WTC11 (cell line): ENCODE measurements at regions not wholly inside any gene's neighbourhood (a gene's known extent, or its start where the extent isn't known, plus 50 kb on each side); places are given as distances from the start of the nearest gene placed in this dataset.

Experiments used
- ATAC-seq: fragments of 200-7000 bp; cut with Tn5 transposase; 2 replicates; pipeline ENCODE4 v1.10.0; 2021; ENCODE audit warnings: mild to moderate bottlenecking, moderate library complexity
- CTCF ChIA-PET: fragments of 300-600 bp; sonication (Branson Sonifier 250); formaldehyde crosslinking; loops from one replicate; lab custom pipeline; 2021; ENCODE audit warnings: antibody characterized with exemption; lab: Charles Lee
- POLR2A ChIA-PET: fragments of 350-600 bp; sonication (Branson Sonifier 250); formaldehyde crosslinking; loops from one replicate; lab custom pipeline; 2021; ENCODE audit warnings: antibody characterized with exemption; lab: Charles Lee
- DNase-seq: peaks from one replicate; pipeline ENCODE4 v3.0.0; 2021; ENCODE audit warnings: low spot score
- H3K27ac Mint-ChIP-seq: 2 replicates; pipeline ENCODE4 v1.8.0; 2021; ENCODE audit warnings: mixed read lengths
- H3K27me3 Mint-ChIP-seq: 2 replicates; pipeline ENCODE4 v1.8.0; 2021; ENCODE audit warnings: low read depth, mild to moderate bottlenecking, moderate library complexity, mixed read lengths
- H3K36me3 Mint-ChIP-seq: 2 replicates; pipeline ENCODE4 v1.8.0; 2021; ENCODE audit warnings: mixed read lengths
- H3K4me1 Mint-ChIP-seq: 2 replicates; pipeline ENCODE4 v1.8.0; 2022; ENCODE audit warnings: mixed read lengths
- H3K4me3 Mint-ChIP-seq: 2 replicates; pipeline ENCODE4 v1.8.0; 2021; ENCODE audit warnings: mild to moderate bottlenecking, moderate library complexity, mixed read lengths
- H3K9me3 Mint-ChIP-seq: 2 replicates; pipeline ENCODE4 v1.8.0; 2021; ENCODE audit warnings: mixed read lengths
- EMX1 ChIP-seq: fragments of 250-450 bp; sonication (Bioruptor Pico); IDR thresholded peaks from 2 replicates; pipeline ENCODE4 v1.8.0; 2021; ENCODE audit warnings: mild to moderate bottlenecking
- ETV6 ChIP-seq: sonication (generic); formaldehyde crosslinking; IDR thresholded peaks from 2 replicates; pipeline ENCODE4 v1.8.1; 2022; ENCODE audit warnings: mild to moderate bottlenecking, missing genetic modification reagents
- FOXP1 ChIP-seq: sonication (generic); formaldehyde crosslinking; IDR thresholded peaks from 2 replicates; pipeline ENCODE4 v1.8.0; 2022; ENCODE audit warnings: missing genetic modification reagents, mild to moderate bottlenecking, moderate library complexity, borderline replicate concordance
- JUN ChIP-seq: sonication (generic); formaldehyde crosslinking; IDR thresholded peaks from 2 replicates; pipeline ENCODE4 v1.8.0; 2023; ENCODE audit warnings: mild to moderate bottlenecking, missing genetic modification reagents
- NR1H2 ChIP-seq: sonication (generic); formaldehyde crosslinking; IDR thresholded peaks from 2 replicates; pipeline ENCODE4 v1.9.0; 2021; ENCODE audit warnings: mild to moderate bottlenecking, moderate library complexity, missing genetic modification reagents
- OVOL2 ChIP-seq: fragments of 250-450 bp; sonication (Bioruptor Pico); IDR thresholded peaks from 2 replicates; pipeline ENCODE4 v1.9.0; 2021; ENCODE audit warnings: mild to moderate bottlenecking, borderline replicate concordance
- RORB ChIP-seq: fragments of 250-450 bp; sonication (Bioruptor Pico); IDR thresholded peaks from 2 replicates; pipeline ENCODE4 v1.9.0; 2021; ENCODE audit warnings: mild to moderate bottlenecking
- SOX15 ChIP-seq: fragments of 250-450 bp; sonication (Bioruptor Pico); IDR thresholded peaks from 2 replicates; pipeline ENCODE4 v1.9.0; 2021; ENCODE audit warnings: mild to moderate bottlenecking
- TP53 ChIP-seq: sonication (generic); formaldehyde crosslinking; IDR thresholded peaks from 2 replicates; pipeline ENCODE4 v1.8.1; 2023; ENCODE audit warnings: mild to moderate bottlenecking, missing genetic modification reagents
- ZNF121 ChIP-seq: sonication (generic); formaldehyde crosslinking; IDR thresholded peaks from 2 replicates; pipeline ENCODE4 v1.8.0; 2023; ENCODE audit warnings: missing genetic modification reagents
- ZNF232 ChIP-seq: sonication (generic); formaldehyde crosslinking; IDR thresholded peaks from 2 replicates; pipeline ENCODE4 v1.8.0; 2022; ENCODE audit warnings: mild to moderate bottlenecking, missing genetic modification reagents
- ZNF263 ChIP-seq: sonication (generic); formaldehyde crosslinking; IDR thresholded peaks from 2 replicates; pipeline ENCODE4 v1.8.1; 2022; ENCODE audit warnings: low read depth, mild to moderate bottlenecking, moderate library complexity, missing genetic modification reagents
- ZNF396 ChIP-seq: fragments of 250-450 bp; sonication (Bioruptor Pico); IDR thresholded peaks from 2 replicates; pipeline ENCODE4 v1.8.0; 2021; ENCODE audit warnings: mild to moderate bottlenecking, moderate library complexity, borderline replicate concordance
- ZNF416 ChIP-seq: fragments of 250-450 bp; sonication (Bioruptor Pico); IDR thresholded peaks from 2 replicates; pipeline ENCODE4 v1.9.0; 2021; ENCODE audit warnings: mild to moderate bottlenecking, inconsistent platforms
- ZNF423 ChIP-seq: fragments of 250-450 bp; sonication (Bioruptor Pico); IDR thresholded peaks from 2 replicates; pipeline ENCODE4 v2.1.2; 2022; ENCODE audit warnings: mild to moderate bottlenecking, moderate library complexity
- TF ChIP-seq, protein P1 (sequence below): sonication (generic); formaldehyde crosslinking; IDR thresholded peaks from 2 replicates; pipeline ENCODE4 v1.8.1; 2022; ENCODE audit warnings: mild to moderate bottlenecking, moderate library complexity, missing genetic modification reagents
- TF ChIP-seq, protein P2 (sequence below): fragments of 250-450 bp; sonication (Bioruptor Pico); IDR thresholded peaks from 2 replicates; pipeline ENCODE4 v1.9.0; 2021; ENCODE audit warnings: moderate library complexity, mild to moderate bottlenecking, inconsistent platforms, borderline replicate concordance
- TF ChIP-seq, protein P3 (sequence below): sonication (generic); formaldehyde crosslinking; IDR thresholded peaks from 2 replicates; pipeline ENCODE4 v1.8.0; 2023; ENCODE audit warnings: mild to moderate bottlenecking, missing genetic modification reagents
- TF ChIP-seq, protein P4 (sequence below): sonication (generic); formaldehyde crosslinking; IDR thresholded peaks from 2 replicates; pipeline ENCODE4 v1.8.1; 2023; ENCODE audit warnings: mild to moderate bottlenecking, missing genetic modification reagents, borderline replicate concordance
- TF ChIP-seq, protein P5 (sequence below): sonication (generic); formaldehyde crosslinking; IDR thresholded peaks from 2 replicates; pipeline ENCODE4 v1.8.0; 2022; ENCODE audit warnings: mild to moderate bottlenecking, missing genetic modification reagents

DNA sequence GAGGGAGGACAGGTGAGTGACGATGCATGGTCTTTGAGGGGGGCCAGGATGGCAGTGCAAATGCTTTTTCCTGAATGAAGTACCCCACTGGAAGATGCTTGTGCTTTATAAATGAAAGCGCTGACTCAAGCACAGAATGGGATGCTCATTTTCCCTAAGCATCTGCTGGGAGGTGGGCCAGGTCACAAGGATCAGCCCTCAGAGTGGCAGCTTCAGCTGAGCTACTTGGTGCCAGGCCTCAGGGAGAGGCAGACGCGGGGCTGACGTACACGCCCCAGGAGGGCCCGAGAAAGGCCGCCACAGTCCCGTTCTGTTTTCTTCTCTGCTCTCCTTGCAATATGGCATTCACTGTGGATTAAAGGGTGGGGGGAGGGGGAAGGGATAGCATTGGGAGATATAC, 1535.8 kb downstream of the TSPY10 start:
- peaks cover 3% of the 10 kb centered on the region for H3K27me3 Mint-ChIP-seq
- POLR2A ChIA-PET, result no interaction called here
- peaks cover 14% of the 10 kb centered on the region for H3K9me3 Mint-ChIP-seq
- ATAC-seq (no peak), DNase-seq (no peak)
- H3K4me1 Mint-ChIP-seq, result no peaks in the 10 kb centered on the region
- TF ChIP-seq, protein P1, sequence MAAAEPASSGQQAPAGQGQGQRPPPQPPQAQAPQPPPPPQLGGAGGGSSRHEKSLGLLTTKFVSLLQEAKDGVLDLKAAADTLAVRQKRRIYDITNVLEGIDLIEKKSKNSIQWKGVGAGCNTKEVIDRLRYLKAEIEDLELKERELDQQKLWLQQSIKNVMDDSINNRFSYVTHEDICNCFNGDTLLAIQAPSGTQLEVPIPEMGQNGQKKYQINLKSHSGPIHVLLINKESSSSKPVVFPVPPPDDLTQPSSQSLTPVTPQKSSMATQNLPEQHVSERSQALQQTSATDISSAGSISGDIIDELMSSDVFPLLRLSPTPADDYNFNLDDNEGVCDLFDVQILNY (CRISPR knock-in tag), result no peak
- TF ChIP-seq EMX1 (no peak), ZNF423 (CRISPR knock-in tag) (no peak), FOXP1 (CRISPR knock-in tag) (no peak)
- TF ChIP-seq, protein P2, sequence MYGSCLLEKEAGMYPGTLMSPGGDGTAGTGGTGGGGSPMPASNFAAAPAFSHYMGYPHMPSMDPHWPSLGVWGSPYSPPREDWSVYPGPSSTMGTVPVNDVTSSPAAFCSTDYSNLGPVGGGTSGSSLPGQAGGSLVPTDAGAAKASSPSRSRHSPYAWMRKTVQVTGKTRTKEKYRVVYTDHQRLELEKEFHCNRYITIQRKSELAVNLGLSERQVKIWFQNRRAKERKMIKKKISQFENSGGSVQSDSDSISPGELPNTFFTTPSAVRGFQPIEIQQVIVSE, result no peak
- no peak overlapping the region for H3K4me3 Mint-ChIP-seq
- CTCF ChIA-PET, result no interaction called here
- H3K27ac Mint-ChIP-seq, result no peak overlapping the region
- peaks cover 28% of the 10 kb centered on the region for H3K36me3 Mint-ChIP-seq

DNA sequence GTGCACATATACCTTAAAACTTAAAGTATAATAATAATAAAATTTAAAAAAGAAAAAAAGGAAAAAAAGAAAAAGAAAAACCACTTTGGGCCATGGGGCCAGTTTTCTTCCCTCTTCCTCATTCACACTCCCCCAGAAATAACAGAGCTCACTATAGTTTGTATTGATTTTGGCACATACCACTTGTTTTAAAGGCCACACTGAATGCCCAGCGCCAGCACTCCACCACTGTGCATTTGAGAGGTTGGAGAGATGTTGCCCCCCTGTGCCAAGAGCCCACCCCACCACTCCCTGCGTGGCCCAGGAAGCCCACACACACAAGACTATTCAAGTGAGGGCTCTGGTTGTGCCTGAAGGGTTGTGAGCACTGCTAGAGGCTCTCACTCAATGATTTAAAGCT, 1536.3 kb downstream of the TSPY10 start:
- Mint-ChIP-seq H3K4me1 (no peaks in the 10 kb centered on the region), H3K9me3 (peaks cover 14% of the 10 kb centered on the region), H3K27me3 (peaks cover 3% of the 10 kb centered on the region), H3K4me3 (no peak overlapping the region), H3K27ac (no peak overlapping the region), H3K36me3 (peaks cover 28% of the 10 kb centered on the region)
- TF ChIP-seq ZNF396 (CRISPR knock-in tag) (no peak), ZNF416 (CRISPR knock-in tag) (no peak), OVOL2 (CRISPR knock-in tag) (no peak), ZNF263 (CRISPR knock-in tag) (no peak), JUN (CRISPR knock-in tag) (no peak)
- TF ChIP-seq, protein P3, sequence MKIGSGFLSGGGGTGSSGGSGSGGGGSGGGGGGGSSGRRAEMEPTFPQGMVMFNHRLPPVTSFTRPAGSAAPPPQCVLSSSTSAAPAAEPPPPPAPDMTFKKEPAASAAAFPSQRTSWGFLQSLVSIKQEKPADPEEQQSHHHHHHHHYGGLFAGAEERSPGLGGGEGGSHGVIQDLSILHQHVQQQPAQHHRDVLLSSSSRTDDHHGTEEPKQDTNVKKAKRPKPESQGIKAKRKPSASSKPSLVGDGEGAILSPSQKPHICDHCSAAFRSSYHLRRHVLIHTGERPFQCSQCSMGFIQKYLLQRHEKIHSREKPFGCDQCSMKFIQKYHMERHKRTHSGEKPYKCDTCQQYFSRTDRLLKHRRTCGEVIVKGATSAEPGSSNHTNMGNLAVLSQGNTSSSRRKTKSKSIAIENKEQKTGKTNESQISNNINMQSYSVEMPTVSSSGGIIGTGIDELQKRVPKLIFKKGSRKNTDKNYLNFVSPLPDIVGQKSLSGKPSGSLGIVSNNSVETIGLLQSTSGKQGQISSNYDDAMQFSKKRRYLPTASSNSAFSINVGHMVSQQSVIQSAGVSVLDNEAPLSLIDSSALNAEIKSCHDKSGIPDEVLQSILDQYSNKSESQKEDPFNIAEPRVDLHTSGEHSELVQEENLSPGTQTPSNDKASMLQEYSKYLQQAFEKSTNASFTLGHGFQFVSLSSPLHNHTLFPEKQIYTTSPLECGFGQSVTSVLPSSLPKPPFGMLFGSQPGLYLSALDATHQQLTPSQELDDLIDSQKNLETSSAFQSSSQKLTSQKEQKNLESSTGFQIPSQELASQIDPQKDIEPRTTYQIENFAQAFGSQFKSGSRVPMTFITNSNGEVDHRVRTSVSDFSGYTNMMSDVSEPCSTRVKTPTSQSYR (CRISPR knock-in tag), result no peak
- POLR2A ChIA-PET, result no interaction called here
- DNase-seq, result no peak
- no peak for ATAC-seq
- CTCF ChIA-PET, result no interaction called here

DNA sequence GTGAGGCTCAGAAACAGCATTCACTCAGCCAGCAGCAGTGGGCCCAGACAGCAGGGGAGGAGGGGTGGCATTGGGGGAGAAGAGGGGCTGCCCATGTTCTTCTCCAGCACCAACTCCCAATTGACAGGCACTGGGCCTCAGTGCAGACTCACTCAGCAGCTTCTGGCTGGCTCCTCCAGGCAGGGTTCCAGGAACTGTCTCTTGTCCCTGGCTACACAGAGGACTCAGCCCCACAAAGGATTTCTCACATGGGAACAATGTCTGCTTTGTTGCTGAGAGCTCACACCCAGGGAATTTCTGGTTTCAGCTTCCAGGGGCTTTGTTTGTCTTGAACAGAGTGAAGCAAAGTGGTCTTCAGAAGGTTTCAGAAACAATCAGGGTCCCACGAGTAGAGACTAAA, 1536.7 kb downstream of the TSPY10 start:
- peaks cover 3% of the 10 kb centered on the region for H3K27me3 Mint-ChIP-seq
- DNase-seq (no peak), ATAC-seq (no peak)
- H3K9me3 Mint-ChIP-seq, result peaks cover 14% of the 10 kb centered on the region
- TF ChIP-seq ZNF232 (CRISPR knock-in tag) (no peak), TP53 (no peak), NR1H2 (CRISPR knock-in tag) (no peak), ZNF121 (no peak), SOX15 (no peak), ZNF416 (CRISPR knock-in tag) (no peak), ETV6 (no peak), RORB (CRISPR knock-in tag) (no peak)
- TF ChIP-seq, protein P4, sequence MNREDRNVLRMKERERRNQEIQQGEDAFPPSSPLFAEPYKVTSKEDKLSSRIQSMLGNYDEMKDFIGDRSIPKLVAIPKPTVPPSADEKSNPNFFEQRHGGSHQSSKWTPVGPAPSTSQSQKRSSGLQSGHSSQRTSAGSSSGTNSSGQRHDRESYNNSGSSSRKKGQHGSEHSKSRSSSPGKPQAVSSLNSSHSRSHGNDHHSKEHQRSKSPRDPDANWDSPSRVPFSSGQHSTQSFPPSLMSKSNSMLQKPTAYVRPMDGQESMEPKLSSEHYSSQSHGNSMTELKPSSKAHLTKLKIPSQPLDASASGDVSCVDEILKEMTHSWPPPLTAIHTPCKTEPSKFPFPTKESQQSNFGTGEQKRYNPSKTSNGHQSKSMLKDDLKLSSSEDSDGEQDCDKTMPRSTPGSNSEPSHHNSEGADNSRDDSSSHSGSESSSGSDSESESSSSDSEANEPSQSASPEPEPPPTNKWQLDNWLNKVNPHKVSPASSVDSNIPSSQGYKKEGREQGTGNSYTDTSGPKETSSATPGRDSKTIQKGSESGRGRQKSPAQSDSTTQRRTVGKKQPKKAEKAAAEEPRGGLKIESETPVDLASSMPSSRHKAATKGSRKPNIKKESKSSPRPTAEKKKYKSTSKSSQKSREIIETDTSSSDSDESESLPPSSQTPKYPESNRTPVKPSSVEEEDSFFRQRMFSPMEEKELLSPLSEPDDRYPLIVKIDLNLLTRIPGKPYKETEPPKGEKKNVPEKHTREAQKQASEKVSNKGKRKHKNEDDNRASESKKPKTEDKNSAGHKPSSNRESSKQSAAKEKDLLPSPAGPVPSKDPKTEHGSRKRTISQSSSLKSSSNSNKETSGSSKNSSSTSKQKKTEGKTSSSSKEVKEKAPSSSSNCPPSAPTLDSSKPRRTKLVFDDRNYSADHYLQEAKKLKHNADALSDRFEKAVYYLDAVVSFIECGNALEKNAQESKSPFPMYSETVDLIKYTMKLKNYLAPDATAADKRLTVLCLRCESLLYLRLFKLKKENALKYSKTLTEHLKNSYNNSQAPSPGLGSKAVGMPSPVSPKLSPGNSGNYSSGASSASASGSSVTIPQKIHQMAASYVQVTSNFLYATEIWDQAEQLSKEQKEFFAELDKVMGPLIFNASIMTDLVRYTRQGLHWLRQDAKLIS (CRISPR knock-in tag), result no peak
- TF ChIP-seq, protein P5, sequence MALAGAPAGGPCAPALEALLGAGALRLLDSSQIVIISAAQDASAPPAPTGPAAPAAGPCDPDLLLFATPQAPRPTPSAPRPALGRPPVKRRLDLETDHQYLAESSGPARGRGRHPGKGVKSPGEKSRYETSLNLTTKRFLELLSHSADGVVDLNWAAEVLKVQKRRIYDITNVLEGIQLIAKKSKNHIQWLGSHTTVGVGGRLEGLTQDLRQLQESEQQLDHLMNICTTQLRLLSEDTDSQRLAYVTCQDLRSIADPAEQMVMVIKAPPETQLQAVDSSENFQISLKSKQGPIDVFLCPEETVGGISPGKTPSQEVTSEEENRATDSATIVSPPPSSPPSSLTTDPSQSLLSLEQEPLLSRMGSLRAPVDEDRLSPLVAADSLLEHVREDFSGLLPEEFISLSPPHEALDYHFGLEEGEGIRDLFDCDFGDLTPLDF (CRISPR knock-in tag), result no peak
- ChIA-PET CTCF (no interaction called here), POLR2A (no interaction called here)
- H3K36me3 Mint-ChIP-seq, result peaks cover 28% of the 10 kb centered on the region
- no peaks in the 10 kb centered on the region for H3K4me1 Mint-ChIP-seq
- H3K4me3 Mint-ChIP-seq, result no peak overlapping the region
- H3K27ac Mint-ChIP-seq, result no peak overlapping the region
